Neuronal stem cell (in vitro differentiated cells): ENCODE measurements at regions not wholly inside any gene's neighbourhood (a gene's known extent, or its start where the extent isn't known, plus 50 kb on each side); places are given as distances from the start of the nearest gene placed in this dataset.

ENCODE experiments used
- DNase-seq: peaks from one replicate; pipeline ENCODE4 v3.0.0-alpha.2; 2013; ENCODE audit warnings: low spot score
- H2AFZ ChIP-seq: one replicate; pipeline ENCODE4 v1.6.1; 2013; ENCODE audit warnings: mild to moderate bottlenecking, low read length, inconsistent platforms
- H2AK5ac ChIP-seq: 2 replicates; pipeline ENCODE4 v1.6.1; 2013; ENCODE audit warnings: low read depth, mild to moderate bottlenecking, inconsistent platforms, low read length, moderate library complexity, mixed read lengths
- H2BK120ac ChIP-seq: 2 replicates; pipeline ENCODE4 v1.6.1; 2013; ENCODE audit warnings: low read depth, mild to moderate bottlenecking, inconsistent platforms, low read length, moderate library complexity, mixed read lengths
- H2BK12ac ChIP-seq: one replicate; pipeline ENCODE4 v1.6.1; 2013; ENCODE audit warnings: low read length, inconsistent platforms
- H2BK15ac ChIP-seq: 2 replicates; pipeline ENCODE4 v1.6.1; 2013; ENCODE audit warnings: mild to moderate bottlenecking, low read length, inconsistent platforms, mixed read lengths
- H2BK5ac ChIP-seq: one replicate; pipeline ENCODE4 v1.6.1; 2013; ENCODE audit warnings: inconsistent platforms, mild to moderate bottlenecking, low read length, moderate library complexity
- H3K14ac ChIP-seq: one replicate; pipeline ENCODE4 v1.6.1; 2013; ENCODE audit warnings: low read length, inconsistent platforms
- H3K18ac ChIP-seq: 2 replicates; pipeline ENCODE4 v1.6.1; 2013; ENCODE audit warnings: low read length, inconsistent platforms
- H3K23ac ChIP-seq: 2 replicates; pipeline ENCODE4 v1.6.1; 2013; ENCODE audit warnings: low read depth, mild to moderate bottlenecking, mixed read lengths, low read length, inconsistent platforms; ENCODE audit not compliant: poor library complexity
- H3K27ac ChIP-seq: replicated peaks from 3 replicates; pipeline ENCODE4 v1.5.1; 2013; ENCODE audit warnings: low read length, inconsistent platforms
- H3K27me3 ChIP-seq, 3 experiments: 2 replicates each; pipeline ENCODE4 v1.6.1; 2013; ENCODE audit warnings: low read length in 3 of 3, mild to moderate bottlenecking in 2 of 3, inconsistent platforms in 1 of 3, low read depth in 1 of 3, mixed read lengths in 1 of 3, moderate library complexity in 1 of 3; ENCODE audit not compliant: control insufficient read depth in 3 of 3, insufficient read depth in 3 of 3
- H3K36me3 ChIP-seq, 2 donors: replicated peaks in 1 of 2; 2 replicates each; pipeline ENCODE4 v1.6.1; 2013; ENCODE audit warnings: low read length in 2 of 2; ENCODE audit not compliant: control insufficient read depth in 2 of 2, insufficient read depth in 2 of 2
- H3K4ac ChIP-seq: 2 replicates; pipeline ENCODE4 v1.6.1; 2013; ENCODE audit warnings: inconsistent platforms, mild to moderate bottlenecking, low read length, moderate library complexity
- H3K4me1 ChIP-seq, 2 donors: 1 replicate in 1 of 2; 2 replicates in 1 of 2; pipeline ENCODE4 v1.6.1; 2013; ENCODE audit warnings: low read length in 2 of 2, low read depth in 1 of 2; ENCODE audit not compliant: control insufficient read depth in 2 of 2, insufficient read depth in 1 of 2
- H3K4me2 ChIP-seq: one replicate; pipeline ENCODE4 v1.6.1; 2013; ENCODE audit warnings: mild to moderate bottlenecking, low read length, inconsistent platforms; ENCODE audit not compliant: insufficient read depth, poor library complexity, severe bottlenecking
- H3K4me3 ChIP-seq, 2 donors: 2 replicates each; pipeline ENCODE4 v1.5.1; 2013; ENCODE audit warnings: low read length in 2 of 2, mild to moderate bottlenecking in 2 of 2, inconsistent platforms in 1 of 2, moderate library complexity in 1 of 2
- H3K79me1 ChIP-seq: one replicate; pipeline ENCODE4 v1.6.1; 2013; ENCODE audit warnings: low read depth, mild to moderate bottlenecking, inconsistent platforms, low read length, moderate library complexity
- H3K9ac ChIP-seq: one replicate; pipeline ENCODE4 v1.6.1; 2013; ENCODE audit warnings: mild to moderate bottlenecking, low read depth, low read length, inconsistent platforms; ENCODE audit not compliant: poor library complexity
- H3K9me3 ChIP-seq, 2 donors: replicated peaks in 1 of 2; 2 replicates each; pipeline versions ENCODE3 to v1.6.1; 2013; ENCODE audit warnings: low read length in 2 of 2, mild to moderate bottlenecking in 2 of 2, inconsistent platforms in 1 of 2, low read depth in 1 of 2, mixed read lengths in 1 of 2, moderate library complexity in 1 of 2; ENCODE audit not compliant: control insufficient read depth in 2 of 2, insufficient read depth in 1 of 2
- H4K8ac ChIP-seq: one replicate; pipeline ENCODE4 v1.6.1; 2013; ENCODE audit warnings: low read depth, mild to moderate bottlenecking, inconsistent platforms, low read length, moderate library complexity
- H4K91ac ChIP-seq: one replicate; pipeline ENCODE4 v1.6.1; 2013; ENCODE audit warnings: low read length, low read depth, mild to moderate bottlenecking, inconsistent platforms; ENCODE audit not compliant: poor library complexity
- WGBS, 2 donors: extraction: QIAGEN DNeasy Blood & Tissue Kit; methylation state at CpG; one replicate each; pipeline ENCODE4 v1.1.7; 2013; ENCODE audit warnings: missing lambda C conversion rate in 2 of 2, mixed read lengths in 1 of 2; ENCODE audit not compliant: insufficient read length in 2 of 2, insufficient replicate concordance in 1 of 2; ENCODE audit errors: extremely low coverage in 2 of 2; 5-methylcytosine and 5-hydroxymethylcytosine counted together

DNA sequence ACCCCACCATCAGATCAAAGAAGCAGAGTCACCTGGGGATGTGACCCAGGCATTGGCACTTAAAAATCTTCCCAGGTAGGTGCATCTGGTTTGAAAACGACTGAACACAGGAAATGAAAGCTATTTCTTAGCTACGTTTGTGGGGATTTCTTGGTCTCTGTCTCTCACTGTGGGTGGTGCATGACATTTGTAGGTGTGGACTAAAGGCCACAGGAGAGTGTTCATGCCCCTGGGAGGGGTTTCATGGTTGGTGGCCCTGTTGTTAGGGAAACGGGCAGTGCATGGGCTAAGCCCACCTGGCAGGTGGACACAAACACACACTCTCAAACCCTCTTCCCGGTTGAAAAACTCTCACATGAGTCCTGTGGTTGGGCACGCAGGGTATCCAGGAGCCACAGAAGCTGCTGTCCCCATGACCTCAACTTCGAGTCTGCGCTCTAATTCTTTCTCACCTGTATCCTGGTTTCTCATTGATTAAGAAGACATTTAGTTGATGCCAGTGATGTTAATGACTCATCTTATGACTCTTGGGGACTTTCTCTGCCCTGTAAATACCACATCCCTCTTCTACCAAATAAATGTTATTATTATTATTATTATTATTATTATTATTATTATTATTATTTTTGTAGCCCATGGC, 119.4 kb downstream of the MRPS6 start:
- H3K4me3 ChIP-seq, result no peak overlapping the region
- H3K9me3 ChIP-seq, result peaks cover 3 to 12% of the 10 kb centered on the region in 2 donors
- WGBS, 2 donors, result no CpG with 5 or more reads among the region's 7 CpGs
- H3K79me1 ChIP-seq, result no peaks in the 10 kb centered on the region
- no peak overlapping the region for H2AFZ ChIP-seq
- no peak overlapping the region for H3K4ac ChIP-seq
- H3K27ac ChIP-seq, result no peak overlapping the region
- H3K4me1 ChIP-seq, result peaks cover 0 to 4% of the 10 kb centered on the region in 2 donors
- H3K23ac ChIP-seq, result no peak overlapping the region
- no peak overlapping the region for H2BK15ac ChIP-seq
- peak overlapping the region; percentile 55 for H3K18ac ChIP-seq
- no peak overlapping the region for H3K14ac ChIP-seq
- H3K4me2 ChIP-seq, result no peak overlapping the region
- H3K36me3 ChIP-seq, result no peaks in the 10 kb centered on the region
- DNase-seq, result no peak
- H2BK120ac ChIP-seq, result no peak overlapping the region
- H3K27me3 ChIP-seq, result no peaks in the 10 kb centered on the region
- H4K91ac ChIP-seq, result no peak overlapping the region
- no peak overlapping the region for H2AK5ac ChIP-seq
- H2BK5ac ChIP-seq, result no peak overlapping the region
- H2BK12ac ChIP-seq, result no peak overlapping the region
- no peak overlapping the region for H3K9ac ChIP-seq
- no peak overlapping the region for H4K8ac ChIP-seq

DNA sequence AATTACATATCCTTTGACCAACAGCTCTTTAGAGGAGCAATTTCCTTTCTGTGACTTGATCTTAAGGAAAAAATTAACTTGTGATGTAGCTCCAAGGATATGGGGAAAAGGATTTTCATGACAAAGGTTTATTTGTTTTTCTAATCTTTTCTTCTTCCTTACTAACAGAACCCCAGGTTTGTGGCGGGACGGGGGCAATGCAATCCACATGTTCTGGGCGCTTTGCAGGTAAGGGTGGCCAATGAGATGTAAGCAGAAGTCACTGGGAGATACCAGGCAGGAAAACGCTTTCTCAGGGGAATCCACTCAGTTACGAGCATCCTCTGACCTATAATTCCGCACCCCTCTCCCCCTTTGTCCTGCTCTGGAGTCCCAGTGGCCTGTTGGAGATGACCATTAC, 122.0 kb downstream of the MRPS6 start:
- H3K9ac ChIP-seq, result no peak overlapping the region
- H3K18ac ChIP-seq, result no peak overlapping the region
- H3K4me1 ChIP-seq, result peaks cover 13 to 19% of the 10 kb centered on the region in 2 donors
- H2AK5ac ChIP-seq, result no peak overlapping the region
- H2BK15ac ChIP-seq, result no peak overlapping the region
- H3K4ac ChIP-seq, result no peak overlapping the region
- H3K36me3 ChIP-seq, result no peaks in the 10 kb centered on the region
- no peak overlapping the region for H3K4me2 ChIP-seq
- H3K9me3 ChIP-seq, result peaks cover 3 to 4% of the 10 kb centered on the region in 2 donors
- no peak overlapping the region for H4K91ac ChIP-seq
- no peak overlapping the region for H2BK120ac ChIP-seq
- H4K8ac ChIP-seq, result no peak overlapping the region
- H3K27ac ChIP-seq, result no peak overlapping the region
- no peaks in the 10 kb centered on the region for H3K27me3 ChIP-seq
- no CpG with 5 or more reads among the region's 6 CpGs for WGBS, 2 donors
- H2AFZ ChIP-seq, result no peak overlapping the region
- no peaks in the 10 kb centered on the region for H3K79me1 ChIP-seq
- no peak overlapping the region for H3K4me3 ChIP-seq
- H3K23ac ChIP-seq, result no peak overlapping the region
- H2BK12ac ChIP-seq, result no peak overlapping the region
- H2BK5ac ChIP-seq, result no peak overlapping the region
- no peak overlapping the region for H3K14ac ChIP-seq
- DNase-seq, result no peak

DNA sequence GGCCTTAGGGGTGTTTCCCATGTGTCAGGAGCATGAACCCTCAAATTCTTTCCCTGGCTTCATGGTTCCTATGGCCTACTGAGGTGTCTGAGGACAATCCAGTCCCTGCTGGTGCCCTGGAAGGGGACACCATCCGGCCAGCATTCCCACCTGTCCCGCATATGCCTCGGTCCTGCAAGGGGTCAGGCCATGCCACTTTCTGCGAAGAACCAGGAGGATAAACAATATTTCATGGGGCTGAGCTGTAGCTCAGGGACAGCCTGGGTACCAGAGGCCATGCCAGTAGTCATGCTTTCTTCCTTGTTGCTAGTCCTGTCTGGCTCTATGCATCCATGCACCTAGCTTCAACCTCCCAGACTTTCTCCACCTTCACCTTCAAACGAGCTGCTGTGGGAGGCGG, 123.6 kb downstream of the MRPS6 start:
- DNase-seq, result no peak
- H3K27me3 ChIP-seq, result no peaks in the 10 kb centered on the region

DNA sequence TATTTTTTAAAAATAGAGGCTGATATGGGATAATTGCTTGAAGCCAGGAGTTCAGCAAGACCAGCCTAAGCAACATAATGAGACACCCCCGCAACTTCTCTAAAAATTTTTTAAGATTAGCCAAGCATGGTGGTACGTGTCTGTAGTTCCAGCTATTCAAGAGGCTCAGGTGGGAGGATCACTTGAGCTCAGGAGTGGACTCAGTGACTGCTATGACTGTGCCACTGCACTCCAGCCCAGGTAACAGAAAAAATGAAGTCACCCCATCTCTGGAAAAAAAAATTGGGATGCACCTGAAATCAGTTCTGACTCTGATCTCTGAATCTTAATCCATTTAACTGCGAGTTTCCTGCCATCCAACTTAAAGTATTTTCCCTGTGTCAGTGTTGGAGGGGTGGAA, 124.2 kb downstream of the MRPS6 start:
- peaks cover 3 to 4% of the 10 kb centered on the region in 2 donors for H3K9me3 ChIP-seq
- H3K9ac ChIP-seq, result no peak overlapping the region
- DNase-seq, result no peak
- no peak overlapping the region for H3K23ac ChIP-seq
- no CpG with 5 or more reads among the region's 3 CpGs for WGBS, 2 donors
- peaks cover 19 to 28% of the 10 kb centered on the region in 2 donors for H3K4me1 ChIP-seq
- H2BK15ac ChIP-seq, result no peak overlapping the region
- no peak overlapping the region for H4K91ac ChIP-seq
- no peak overlapping the region for H3K27ac ChIP-seq
- H3K27me3 ChIP-seq, result no peaks in the 10 kb centered on the region
- no peak overlapping the region for H2BK12ac ChIP-seq
- no peaks in the 10 kb centered on the region for H3K36me3 ChIP-seq
- H3K79me1 ChIP-seq, result no peaks in the 10 kb centered on the region
- no peak overlapping the region for H2BK120ac ChIP-seq
- H3K14ac ChIP-seq, result no peak overlapping the region
- no peak overlapping the region for H4K8ac ChIP-seq
- H3K4ac ChIP-seq, result no peak overlapping the region
- H3K4me3 ChIP-seq, result no peak overlapping the region
- H2AK5ac ChIP-seq, result no peak overlapping the region
- no peak overlapping the region for H2AFZ ChIP-seq
- H3K18ac ChIP-seq, result no peak overlapping the region
- no peak overlapping the region for H2BK5ac ChIP-seq
- H3K4me2 ChIP-seq, result no peak overlapping the region

More for the DNA sequence above, 123.6 kb downstream of the MRPS6 start:
- H2BK120ac ChIP-seq, result peak overlapping the region; percentile 82
- H3K4me1 ChIP-seq, result peaks cover 15 to 24% of the 10 kb centered on the region in 2 donors
- H3K23ac ChIP-seq, result peak overlapping the region; percentile 59
- H2AFZ ChIP-seq, result no peak overlapping the region
- H3K4me2 ChIP-seq, result no peak overlapping the region
- H3K4me3 ChIP-seq, result no peak overlapping the region
- H2AK5ac ChIP-seq, result peak overlapping the region; percentile 76
- no peak overlapping the region for H2BK5ac ChIP-seq
- no peaks in the 10 kb centered on the region for H3K79me1 ChIP-seq
- peaks cover 3 to 4% of the 10 kb centered on the region in 2 donors for H3K9me3 ChIP-seq
- H3K18ac ChIP-seq, result peak overlapping the region; percentile 78
- H3K4ac ChIP-seq, result peak overlapping the region; percentile 85
- no peak overlapping the region for H4K91ac ChIP-seq
- no peak overlapping the region for H3K27ac ChIP-seq
- H3K14ac ChIP-seq, result peak overlapping the region; percentile 47
- H3K36me3 ChIP-seq, result no peaks in the 10 kb centered on the region
- H2BK15ac ChIP-seq, result no peak overlapping the region
- peak overlapping the region; percentile 63 for H2BK12ac ChIP-seq
- H4K8ac ChIP-seq, result no peak overlapping the region
- H3K9ac ChIP-seq, result peak overlapping the region; percentile 30
- WGBS, 2 donors, result no CpG with 5 or more reads among the region's 6 CpGs
